ENCODE measurements at regions not wholly inside any gene's neighbourhood (a gene's known extent, or its start where the extent isn't known, plus 50 kb on each side); places are given as distances from the start of the nearest gene placed in this dataset.

- FAIRE-seq (no peak), ATAC-seq (no peak), DNase-seq (ENCODE audit: low read depth in 1 of 2, low spot score in 1 of 2) (no peak)
- H3K4me2 ChIP-seq = no peak overlapping the region
- no peaks in the 10 kb centered on the region for H3K4me1 ChIP-seq
- no peak overlapping the region for H3K27ac ChIP-seq
- H3K4me3 ChIP-seq = no peak overlapping the region
- TF ChIP-seq ELK1 (IDR thresholded peaks at IDR 0.05; ENCODE audit: low read depth, low read length) (no peak), NPAS2 (CRISPR knock-in tag; IDR thresholded peaks at IDR 0.05; ENCODE audit: borderline replicate concordance) (no peak), PHF8 (IDR thresholded peaks at IDR 0.05; ENCODE audit: borderline replicate concordance, low read depth) (no peak), SMC3 (IDR thresholded peaks at IDR 0.05) (no peak), MAZ (IDR thresholded peaks at IDR 0.05; ENCODE audit: borderline replicate concordance, low read depth, low read length) (no peak), SREBF2 (IDR thresholded peaks at IDR 0.05) (no peak), BCL3 (IDR thresholded peaks at IDR 0.05) (no peak), USF2 (IDR thresholded peaks at IDR 0.05) (no peak), RNF2 (IDR thresholded peaks at IDR 0.05; ENCODE audit: borderline replicate concordance, low read depth) (no peak), CHD4 (IDR thresholded peaks at IDR 0.05; ENCODE audit: borderline replicate concordance) (no peak), CBX2 (IDR thresholded peaks at IDR 0.05; ENCODE audit: borderline replicate concordance, low read depth) (no peak), CTCF (IDR thresholded peaks at IDR 0.05) (no peak), CBX8 (IDR thresholded peaks at IDR 0.05) (no peak), E2F6 (IDR thresholded peaks at IDR 0.05; ENCODE audit: borderline replicate concordance, low read depth) (no peak), JUN (IDR thresholded peaks at IDR 0.05) (no peak), POLR2AphosphoS2 (conservative IDR thresholded peaks at IDR 0.05; ENCODE audit: low read length) (no peak), MAFK (IDR thresholded peaks at IDR 0.05; ENCODE audit: partially characterized antibody) (no peak)
- POLR2A ChIA-PET = no interaction called here
- H3K9me3 ChIP-seq = no peaks in the 10 kb centered on the region
- CTCF ChIA-PET = interaction anchor here (1.1 kb wide), 1 partner anchor 218 kb away, joined by 3 read pairs; no protein-coding TSS in a partner anchor
- WGBS (ENCODE audit: missing lambda C conversion rate) = 3% methylated on average over 4 of the region's 4 CpGs
These were observed 92.3 kb downstream of the GYPC start for GRCh38 chr2:126748188-126748760.

- Histone ChIP-seq H3K4me1 (no peaks in the 10 kb centered on the region), H3K4me2 (no peak overlapping the region), H3K27ac (no peak overlapping the region), H3K9me3 (no peaks in the 10 kb centered on the region), H3K4me3 (no peak overlapping the region)
- FAIRE-seq = no peak
- TF ChIP-seq ZNF302 (CRISPR knock-in tag; IDR thresholded peaks at IDR 0.05) (no peak), MAZ (IDR thresholded peaks at IDR 0.05; ENCODE audit: borderline replicate concordance, low read depth, low read length) (no peak), NR3C1 (IDR thresholded peaks at IDR 0.05) (no peak), CEBPB (IDR thresholded peaks at IDR 0.05) (no peak), ZC3H11A (IDR thresholded peaks at IDR 0.05) (no peak), FOSL2 (IDR thresholded peaks at IDR 0.05) (no peak), FOSL2 (CRISPR knock-in tag; IDR thresholded peaks at IDR 0.05) (no peak), RARB (CRISPR knock-in tag; IDR thresholded peaks at IDR 0.05) (no peak), TFCP2L1 (CRISPR knock-in tag; IDR thresholded peaks at IDR 0.05) (no peak), NFE2L2 (conservative IDR thresholded peaks at IDR 0.05; ENCODE audit: low read length) (no peak), POLR2A (IDR thresholded peaks at IDR 0.05; ENCODE audit: low read length) (no peak), RAD21 (conservative IDR thresholded peaks at IDR 0.05 in 1 of 2, IDR thresholded peaks at IDR 0.05 in 1 of 2) (no peak), CBX2 (IDR thresholded peaks at IDR 0.05; ENCODE audit: borderline replicate concordance, low read depth) (no peak)
- no peak for DNase-seq (ENCODE audit: low read depth in 1 of 2, low spot score in 1 of 2)
- no peak for ATAC-seq
- ChIA-PET CTCF (interaction anchor here (1.1 kb wide), 1 partner anchor 217 kb away, joined by 3 read pairs; no protein-coding TSS in a partner anchor), POLR2A (no interaction called here)
- 51% methylated on average over 7 of the region's 9 CpGs for WGBS (ENCODE audit: missing lambda C conversion rate)
These were observed 93.1 kb downstream of the GYPC start for GRCh38 chr2:126748929-126749518.
